ENCODE measurements at regions not wholly inside any gene's neighbourhood (a gene's known extent, or its start where the extent isn't known, plus 50 kb on each side); places are given as distances from the start of the nearest gene placed in this dataset.

- TF ChIP-seq CTCF (IDR thresholded peaks at IDR 0.05; ENCODE audit: low read depth, low read length) (no peak), EZH2phosphoT487 (IDR thresholded peaks at IDR 0.05; ENCODE audit: low read depth) (no peak)
Measured at GRCh38 chr6:81694207-81694606, 58.3 kb downstream of the TENT5A start.
